ENCODE measurements at regions not wholly inside any gene's neighbourhood (a gene's known extent, or its start where the extent isn't known, plus 50 kb on each side); places are given as distances from the start of the nearest gene placed in this dataset.

DNA sequence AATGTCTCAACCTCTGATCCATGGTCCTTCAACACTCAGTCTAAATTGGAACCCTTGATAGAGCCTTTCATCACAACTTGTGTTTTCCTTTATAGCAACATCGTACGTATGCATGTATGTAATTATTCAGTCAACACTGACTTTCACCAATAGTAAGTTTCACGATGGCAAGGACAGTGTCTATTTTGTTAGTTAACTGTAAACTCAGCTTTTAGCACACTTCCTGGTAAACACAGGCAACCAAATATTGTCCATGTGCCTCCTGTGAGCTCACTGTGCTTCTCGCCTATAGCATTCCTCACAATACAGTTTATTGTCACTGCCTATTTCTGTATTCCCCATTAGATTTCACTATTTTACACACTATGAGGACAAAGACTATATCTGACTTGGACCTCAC is 323.1 kb downstream of the DEPDC1B start:
- no peak for TF ChIP-seq EP300 (IDR thresholded peaks at IDR 0.05)
- no peak for TF ChIP-seq POLR2AphosphoS5 (IDR thresholded peaks at IDR 0.05)
- TF ChIP-seq, protein P1, sequence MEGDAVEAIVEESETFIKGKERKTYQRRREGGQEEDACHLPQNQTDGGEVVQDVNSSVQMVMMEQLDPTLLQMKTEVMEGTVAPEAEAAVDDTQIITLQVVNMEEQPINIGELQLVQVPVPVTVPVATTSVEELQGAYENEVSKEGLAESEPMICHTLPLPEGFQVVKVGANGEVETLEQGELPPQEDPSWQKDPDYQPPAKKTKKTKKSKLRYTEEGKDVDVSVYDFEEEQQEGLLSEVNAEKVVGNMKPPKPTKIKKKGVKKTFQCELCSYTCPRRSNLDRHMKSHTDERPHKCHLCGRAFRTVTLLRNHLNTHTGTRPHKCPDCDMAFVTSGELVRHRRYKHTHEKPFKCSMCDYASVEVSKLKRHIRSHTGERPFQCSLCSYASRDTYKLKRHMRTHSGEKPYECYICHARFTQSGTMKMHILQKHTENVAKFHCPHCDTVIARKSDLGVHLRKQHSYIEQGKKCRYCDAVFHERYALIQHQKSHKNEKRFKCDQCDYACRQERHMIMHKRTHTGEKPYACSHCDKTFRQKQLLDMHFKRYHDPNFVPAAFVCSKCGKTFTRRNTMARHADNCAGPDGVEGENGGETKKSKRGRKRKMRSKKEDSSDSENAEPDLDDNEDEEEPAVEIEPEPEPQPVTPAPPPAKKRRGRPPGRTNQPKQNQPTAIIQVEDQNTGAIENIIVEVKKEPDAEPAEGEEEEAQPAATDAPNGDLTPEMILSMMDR (IDR thresholded peaks at IDR 0.05) = no peak

Measured in suprapubic skin (tissue), 4 donors.